Upper lobe of left lung (tissue), 6 donors: ENCODE measurements at regions not wholly inside any gene's neighbourhood (a gene's known extent, or its start where the extent isn't known, plus 50 kb on each side); places are given as distances from the start of the nearest gene placed in this dataset.

Experiments
- ATAC-seq, 2 donors: fragments of 200-7000 bp; cut with Tn5 transposase; one replicate each; pipeline ENCODE4 v1.9.1; 2022; ENCODE audit warnings: mild to moderate bottlenecking in 2 of 2, moderate library complexity in 2 of 2; ENCODE audit not compliant: low FRiP score in 2 of 2
- DNase-seq, 2 donors: peaks; one replicate each; pipeline ENCODE4 v3.0.0-alpha.2; 2019 to 2020
- H3K27ac ChIP-seq, 4 donors: fragments of 200-600 bp; sonication (generic); one replicate each; pipeline ENCODE4 v1.5.1; 2016 to 2019
- H3K27me3 ChIP-seq, 4 donors: fragments of 200-600 bp; sonication (generic); one replicate each; pipeline ENCODE4 v1.5.1; 2017 to 2019
- H3K36me3 ChIP-seq, 4 donors: fragments of 200-600 bp; sonication (generic); one replicate each; pipeline ENCODE4 v1.5.1; 2016 to 2019
- H3K4me1 ChIP-seq, 4 donors: fragments of 200-600 bp; sonication (generic); one replicate each; pipeline ENCODE4 v1.5.1; 2018 to 2019
- H3K4me3 ChIP-seq, 4 donors: fragments of 200-600 bp; sonication (generic); one replicate each; pipeline ENCODE4 v1.5.1; 2017 to 2019; ENCODE audit warnings: mild to moderate bottlenecking in 2 of 4, moderate library complexity in 1 of 4
- H3K9me3 ChIP-seq, 4 donors: fragments of 200-600 bp; sonication (generic); one replicate each; pipeline ENCODE4 v1.5.1; 2018 to 2019
- CTCF ChIP-seq, 6 experiments: fragments of 450-650 bp in 4 of 6; fragments of 200-600 bp in 2 of 6; sonication (generic) in 2 of 6; IDR thresholded peaks; one replicate each; pipeline ENCODE4 v1.5.1; 2016 to 2019; ENCODE audit warnings: antibody characterized with exemption in 6 of 6
- EP300 ChIP-seq, 4 donors: sonication (generic); formaldehyde crosslinking; IDR thresholded peaks; one replicate each; pipeline ENCODE4 v1.5.1; 2017; ENCODE audit warnings: antibody characterized with exemption in 4 of 4, control low read depth in 2 of 4
- POLR2A ChIP-seq, 4 donors: fragments of 450-650 bp; IDR thresholded peaks; one replicate each; pipeline ENCODE4 v1.5.1; 2016 to 2017; ENCODE audit warnings: antibody characterized with exemption in 4 of 4, mild to moderate bottlenecking in 2 of 4
- POLR2AphosphoS5 ChIP-seq, 2 donors: sonication (generic); formaldehyde crosslinking; IDR thresholded peaks; one replicate each; pipeline ENCODE4 v1.5.1; 2017; ENCODE audit warnings: antibody characterized with exemption in 2 of 2
- WGBS, 2 donors: methylation state at CpG; one replicate each; pipeline ENCODE4 v1.1.5; 2017 to 2018; 5-methylcytosine and 5-hydroxymethylcytosine counted together
- donor health status: DM: no; HTN: no; CAD: no; lungs with moderate emphysema.
- donor health status: DM: no; HTN: yes; CAD: no; lungs with severe emphysema.

GRCh38 chrX:40249582-40249981 lies 151.8 kb upstream of the BCOR start:
- Histone ChIP-seq H3K27ac (no peak overlapping the region), H3K4me3 (no peak overlapping the region), H3K36me3 (no peaks in the 10 kb centered on the region), H3K4me1 (peaks cover 3 to 14% (median 7%) of the 10 kb centered on the region in 4 donors), H3K9me3 (no peaks in the 10 kb centered on the region), H3K27me3 (no peaks in the 10 kb centered on the region)
- TF ChIP-seq CTCF (IDR thresholded peaks at IDR 0.05) (no peak), POLR2A (IDR thresholded peaks at IDR 0.05) (no peak)
- no peak for ATAC-seq
- WGBS, 2 donors = 73 to 79% methylated on average over 5 of the region's 5 CpGs
- no peak for DNase-seq

DNA sequence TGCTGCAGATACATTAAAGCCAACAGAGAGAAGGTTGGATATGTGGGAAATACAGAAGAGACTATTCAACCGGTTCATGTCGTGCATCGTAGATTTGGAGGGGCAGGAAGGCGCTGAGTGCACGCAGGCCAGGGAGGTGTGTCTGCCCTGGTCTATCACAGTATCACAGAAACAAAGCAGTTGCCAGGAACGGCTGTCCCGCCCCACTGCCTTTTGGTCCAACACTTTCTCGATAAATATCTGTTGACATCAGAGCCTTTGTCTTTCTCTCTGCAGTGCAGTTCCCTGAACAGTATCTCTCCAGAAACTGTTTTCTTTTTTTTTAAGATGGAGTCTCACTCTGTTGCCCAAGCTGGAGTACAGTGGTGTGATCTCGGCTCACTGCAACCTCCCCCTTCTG lies 151.1 kb upstream of the BCOR start:
- Histone ChIP-seq H3K27ac (no peak overlapping the region), H3K27me3 (no peaks in the 10 kb centered on the region), H3K4me1 (peaks cover 3 to 14% (median 7%) of the 10 kb centered on the region in 4 donors), H3K9me3 (no peaks in the 10 kb centered on the region), H3K36me3 (no peaks in the 10 kb centered on the region), H3K4me3 (no peak overlapping the region)
- DNase-seq = no peak
- no peak for ATAC-seq
- 74 to 82% methylated on average over 8 to 9 of the region's 9 CpGs for WGBS, 2 donors
- TF ChIP-seq CTCF (IDR thresholded peaks at IDR 0.05) (no peak), POLR2AphosphoS5 (IDR thresholded peaks at IDR 0.05) (no peak), EP300 (IDR thresholded peaks at IDR 0.05) (no peak), POLR2A (IDR thresholded peaks at IDR 0.05) (no peak)

GRCh38 chrX:40247848-40248622 lies 150.3 kb upstream of the BCOR start:
- no peak for ATAC-seq
- Histone ChIP-seq H3K27ac (no peak overlapping the region), H3K36me3 (no peaks in the 10 kb centered on the region), H3K27me3 (no peaks in the 10 kb centered on the region), H3K9me3 (no peaks in the 10 kb centered on the region), H3K4me3 (no peak overlapping the region), H3K4me1 (peaks cover 3 to 14% (median 7%) of the 10 kb centered on the region in 4 donors)
- DNase-seq = no peak
- WGBS, 2 donors = 76 to 87% methylated on average over 6 to 13 of the region's 13 CpGs
- no peak for TF ChIP-seq EP300 (IDR thresholded peaks at IDR 0.05)
- TF ChIP-seq CTCF (IDR thresholded peaks at IDR 0.05) = no peak
- no peak for TF ChIP-seq POLR2AphosphoS5 (IDR thresholded peaks at IDR 0.05)
- TF ChIP-seq POLR2A (IDR thresholded peaks at IDR 0.05) = no peak

- H3K27ac ChIP-seq = no peak overlapping the region
- no peaks in the 10 kb centered on the region for H3K27me3 ChIP-seq
- ATAC-seq (no peak), DNase-seq (no peak)
- H3K9me3 ChIP-seq = no peaks in the 10 kb centered on the region
- H3K4me1 ChIP-seq = peaks cover 3 to 14% (median 7%) of the 10 kb centered on the region in 4 donors
- no peak overlapping the region for H3K4me3 ChIP-seq
- 63% methylated on average over 1 of the region's 1 CpG; no CpG with 5 or more reads in 1 of the 2 donors for WGBS, 2 donors
- TF ChIP-seq POLR2AphosphoS5 (IDR thresholded peaks at IDR 0.05) = no peak
- no peak for TF ChIP-seq POLR2A (IDR thresholded peaks at IDR 0.05)
- no peak for TF ChIP-seq EP300 (IDR thresholded peaks at IDR 0.05)
- TF ChIP-seq CTCF (IDR thresholded peaks at IDR 0.05) = no peak
- H3K36me3 ChIP-seq = no peaks in the 10 kb centered on the region
Observed at GRCh38 chrX:40247382-40247781, 149.6 kb upstream of the BCOR start.
